HCT116 (cell line): ENCODE measurements at regions not wholly inside any gene's neighbourhood (a gene's known extent, or its start where the extent isn't known, plus 50 kb on each side); places are given as distances from the start of the nearest gene placed in this dataset.

Experiments used
- ATAC-seq: fragments of 200-7000 bp; cut with Tn5 transposase; 2 replicates; pipeline ENCODE4 v1.9.1; 2020; ENCODE audit warnings: mild to moderate bottlenecking, moderate library complexity
- BruUV-seq: library from RNA; stranded (reverse); fragments of 400-500 nt; replicated peaks from 2 replicates; lab custom pipeline; 2021; lab: Mats Ljungman, UMichigan
- CTCF ChIA-PET: fragments of 300-600 bp; sonication (Branson Sonifier 250); formaldehyde crosslinking; loops from one replicate; lab custom pipeline; 2021; ENCODE audit warnings: antibody characterized with exemption; lab: Charles Lee
- POLR2A ChIA-PET: fragments of 300-600, 350-600 bp; sonication (Branson Sonifier 250); formaldehyde crosslinking; loops from one replicate; lab custom pipeline; 2021; ENCODE audit warnings: antibody characterized with exemption; lab: Charles Lee
- RAD21 ChIA-PET, 2 experiments: fragments of 300-600 bp; sonication (Branson Sonifier 250); formaldehyde crosslinking; loops; one replicate each; lab custom pipeline; 2023; ENCODE audit warnings: low total read pairs in 2 of 2; ENCODE audit not compliant: uncharacterized antibody in 2 of 2, unreplicated experiment in 2 of 2, low non-redundant PET in 1 of 2; lab: Charles Lee
- DNase-seq: peaks from one replicate; pipeline ENCODE4 v3.0.0-alpha.2; 2010; ENCODE audit warnings: low read depth, low spot score
- H2AFZ ChIP-seq: fragments of 200-600 bp; shearing (Covaris generic), sonication (generic); 2 replicates; pipeline ENCODE4 v1.6.1; 2017; ENCODE audit warnings: low read depth, mixed run types, mixed read lengths, antibody characterized with exemption, low read length; ENCODE audit not compliant: poor library complexity, severe bottlenecking
- H3K27ac ChIP-seq: 2 replicates; pipeline ENCODE4 v1.5.1; 2012; ENCODE audit warnings: low read depth, low read length
- H3K27me3 ChIP-seq: fragments of 200-600 bp; sonication (generic); 2 replicates; pipeline ENCODE4 v1.6.1; 2016; ENCODE audit warnings: mixed run types, low read length, mixed read lengths; ENCODE audit not compliant: insufficient read depth
- H3K36me3 ChIP-seq, 2 experiments: fragments of 200-500 bp in 1 of 2; fragments of 200-600 bp in 1 of 2; sonication (Bioruptor generic) in 1 of 2; sonication (generic) in 1 of 2; 2 replicates each; pipeline versions ENCODE4 v1.5.1 to v1.6.1; 2014 to 2016; ENCODE audit warnings: low read length in 2 of 2, inconsistent platforms in 1 of 2, mixed read lengths in 1 of 2, mixed run types in 1 of 2; ENCODE audit not compliant: insufficient read depth in 2 of 2, control insufficient read depth in 1 of 2
- H3K4me1 ChIP-seq, 2 experiments: fragments of 200-600 bp in 1 of 2; sonication (generic) in 1 of 2; 2 replicates each; pipeline versions ENCODE4 v1.5.1 to v1.6.1; 2012 to 2017; ENCODE audit warnings: low read length in 2 of 2, inconsistent platforms in 1 of 2, mild to moderate bottlenecking in 1 of 2, mixed read lengths in 1 of 2, mixed run types in 1 of 2, moderate library complexity in 1 of 2; ENCODE audit not compliant: insufficient read depth in 2 of 2, control insufficient read depth in 1 of 2
- H3K4me2 ChIP-seq: fragments of 200-600 bp; sonication (generic); 2 replicates; pipeline ENCODE4 v1.6.1; 2017; ENCODE audit warnings: mixed run types, low read length, mixed read lengths
- H3K4me3 ChIP-seq, 2 experiments: fragments of 200-600 bp in 1 of 2; sonication (generic) in 1 of 2; replicated peaks in 1 of 2; 2 replicates each; pipeline ENCODE4 v1.5.1; 2011 to 2016; ENCODE audit warnings: low read length in 2 of 2, control low read depth in 1 of 2, low read depth in 1 of 2, mild to moderate bottlenecking in 1 of 2, mixed read lengths in 1 of 2, mixed run types in 1 of 2
- H3K79me2 ChIP-seq: fragments of 200-600 bp; sonication (generic); 2 replicates; pipeline ENCODE4 v1.6.1; 2017; ENCODE audit warnings: mild to moderate bottlenecking, mixed run types, low read length, moderate library complexity, mixed read lengths; ENCODE audit not compliant: insufficient read depth
- H3K9ac ChIP-seq: fragments of 200-600 bp; sonication (generic); 2 replicates; pipeline ENCODE4 v1.6.1; 2016; ENCODE audit warnings: low read length, mixed read lengths
- H3K9me2 ChIP-seq: fragments of 200-600 bp; sonication (generic), shearing (Covaris generic); 2 replicates; pipeline ENCODE4 v1.6.1; 2017; ENCODE audit warnings: mixed run types, mild to moderate bottlenecking, moderate library complexity; ENCODE audit not compliant: insufficient read depth
- H3K9me3 ChIP-seq, 2 experiments: fragments of 200-500 bp in 1 of 2; fragments of 200-600 bp in 1 of 2; sonication (Bioruptor generic) in 1 of 2; sonication (generic) in 1 of 2; 2 replicates each; pipeline ENCODE4 v1.6.1; 2014 to 2017; ENCODE audit warnings: low read length in 2 of 2, mixed read lengths in 2 of 2, inconsistent platforms in 1 of 2, low read depth in 1 of 2, mild to moderate bottlenecking in 1 of 2, mixed run types in 1 of 2, moderate library complexity in 1 of 2; ENCODE audit not compliant: control insufficient read depth in 1 of 2, insufficient read depth in 1 of 2
- H4K20me1 ChIP-seq: fragments of 200-600 bp; sonication (generic), shearing (Covaris generic); 2 replicates; pipeline ENCODE4 v1.6.1; 2017; ENCODE audit warnings: mixed run types, mild to moderate bottlenecking, moderate library complexity; ENCODE audit not compliant: insufficient read depth
- CBX3 ChIP-seq: IDR thresholded peaks from 2 replicates; pipeline ENCODE4 v1.6.1; 2012; ENCODE audit warnings: low read depth
- EGR1 ChIP-seq: IDR thresholded peaks from 2 replicates; pipeline ENCODE4 v1.6.1; 2012; ENCODE audit warnings: low read depth
- EZH2 ChIP-seq: fragments of 200-600 bp; sonication (generic); IDR thresholded peaks from 2 replicates; pipeline ENCODE4 v1.6.1; 2017; ENCODE audit warnings: antibody characterized with exemption, mixed run types
- EZH2phosphoT487 ChIP-seq: fragments of 200-600 bp; IDR thresholded peaks from 2 replicates; pipeline ENCODE4 v1.6.1; 2018; ENCODE audit warnings: antibody characterized with exemption, borderline replicate concordance
- RAD21 ChIP-seq: IDR thresholded peaks from 2 replicates; pipeline ENCODE4 v1.6.1; 2012; ENCODE audit warnings: low read depth, mild to moderate bottlenecking
- SIN3A ChIP-seq: IDR thresholded peaks from 2 replicates; pipeline ENCODE4 v1.6.1; 2012; ENCODE audit warnings: low read depth
- SP1 ChIP-seq: IDR thresholded peaks from 2 replicates; pipeline ENCODE4 v1.6.1; 2012; ENCODE audit warnings: low read depth
- SRF ChIP-seq: IDR thresholded peaks from 2 replicates; pipeline ENCODE4 v1.6.1; 2012; ENCODE audit warnings: low read depth
- TCF7L2 ChIP-seq: IDR thresholded peaks from 2 replicates; pipeline ENCODE4 v1.7.0; 2011; ENCODE audit warnings: borderline replicate concordance, inconsistent platforms; ENCODE audit not compliant: insufficient read depth, insufficient read length; ENCODE audit errors: extremely low read depth
- ZFX ChIP-seq: fragments of 450-650 bp; IDR thresholded peaks from 2 replicates; pipeline ENCODE4 v1.6.1; 2017
- intact Hi-C: fragments of 100-400 bp; cut with micrococcal nuclease; formaldehyde crosslinking; loops from 2 replicates; pipeline ENCODE4 v1.10.0; 2022
- TF ChIP-seq, protein P1 (sequence below): IDR thresholded peaks from 2 replicates; pipeline ENCODE4 v1.6.1; 2011; ENCODE audit warnings: mild to moderate bottlenecking, low read length, moderate library complexity; ENCODE audit not compliant: insufficient replicate concordance; ENCODE audit errors: extremely low read depth
- TF ChIP-seq, protein P2 (sequence below), 3 experiments: fragments of 200-600 bp in 1 of 3; sonication (generic) in 1 of 3; IDR thresholded peaks in 2 of 3; conservative IDR thresholded peaks in 1 of 3; 2 replicates each; pipeline ENCODE4 v1.5.1; 2012 to 2017; ENCODE audit warnings: low read depth in 2 of 3, low read length in 2 of 3, antibody characterized with exemption in 1 of 3, borderline replicate concordance in 1 of 3, control low read depth in 1 of 3, mild to moderate bottlenecking in 1 of 3, mixed read lengths in 1 of 3, mixed run types in 1 of 3, moderate library complexity in 1 of 3; ENCODE audit not compliant: insufficient read depth in 1 of 3

DNA sequence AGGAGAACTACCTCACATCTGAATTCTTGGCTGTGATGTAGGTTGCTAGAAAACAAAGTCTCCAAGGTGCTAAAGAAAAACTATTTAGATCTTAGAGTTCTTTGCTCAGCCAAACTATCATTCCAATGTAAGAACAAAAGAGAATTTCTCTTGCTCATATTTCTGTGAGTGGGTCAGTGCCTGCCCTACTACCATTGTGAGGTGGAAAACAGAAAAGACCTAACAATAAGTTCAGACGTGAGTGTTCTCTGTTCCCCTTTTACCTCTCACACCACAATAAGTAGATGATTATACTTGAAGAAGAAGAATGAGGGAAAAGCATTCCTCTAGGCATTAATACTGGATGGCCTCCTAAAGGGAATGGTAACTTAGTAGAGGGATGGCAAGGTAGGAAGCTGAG lies 187.4 kb upstream of the KITLG start:
- no peaks in the 10 kb centered on the region for H3K9me3 ChIP-seq
- ChIA-PET CTCF (no interaction called here), POLR2A (no interaction called here), RAD21 (no interaction called here)
- H3K4me2 ChIP-seq = no peak overlapping the region
- no peaks in the 10 kb centered on the region; the same call in 1 of the 2 replicates for H3K9me2 ChIP-seq
- H3K4me3 ChIP-seq = no peak overlapping the region
- no peaks in the 10 kb centered on the region for H3K79me2 ChIP-seq
- TF ChIP-seq ZFX (no peak), SP1 (no peak), EGR1 (no peak), EZH2phosphoT487 (no peak), TCF7L2 (no peak), SIN3A (no peak)
- TF ChIP-seq, protein P1, sequence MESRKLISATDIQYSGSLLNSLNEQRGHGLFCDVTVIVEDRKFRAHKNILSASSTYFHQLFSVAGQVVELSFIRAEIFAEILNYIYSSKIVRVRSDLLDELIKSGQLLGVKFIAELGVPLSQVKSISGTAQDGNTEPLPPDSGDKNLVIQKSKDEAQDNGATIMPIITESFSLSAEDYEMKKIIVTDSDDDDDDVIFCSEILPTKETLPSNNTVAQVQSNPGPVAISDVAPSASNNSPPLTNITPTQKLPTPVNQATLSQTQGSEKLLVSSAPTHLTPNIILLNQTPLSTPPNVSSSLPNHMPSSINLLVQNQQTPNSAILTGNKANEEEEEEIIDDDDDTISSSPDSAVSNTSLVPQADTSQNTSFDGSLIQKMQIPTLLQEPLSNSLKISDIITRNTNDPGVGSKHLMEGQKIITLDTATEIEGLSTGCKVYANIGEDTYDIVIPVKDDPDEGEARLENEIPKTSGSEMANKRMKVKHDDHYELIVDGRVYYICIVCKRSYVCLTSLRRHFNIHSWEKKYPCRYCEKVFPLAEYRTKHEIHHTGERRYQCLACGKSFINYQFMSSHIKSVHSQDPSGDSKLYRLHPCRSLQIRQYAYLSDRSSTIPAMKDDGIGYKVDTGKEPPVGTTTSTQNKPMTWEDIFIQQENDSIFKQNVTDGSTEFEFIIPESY = no peak
- H2AFZ ChIP-seq = no peak overlapping the region
- ATAC-seq (no peak), DNase-seq (no peak)
- no peaks in the 10 kb centered on the region for H3K27me3 ChIP-seq
- no peaks in the 10 kb centered on the region for H4K20me1 ChIP-seq
- H3K9ac ChIP-seq = no peak overlapping the region
- no peaks in the 10 kb centered on the region for H3K36me3 ChIP-seq
- intact Hi-C loops = no loop called here
- peaks cover 0 to 2% of the 10 kb centered on the region in 2 experiments; a peak in 1 of 4 replicates for H3K4me1 ChIP-seq
- BruUV-seq = no TSS peak
- no peak overlapping the region for H3K27ac ChIP-seq

DNA sequence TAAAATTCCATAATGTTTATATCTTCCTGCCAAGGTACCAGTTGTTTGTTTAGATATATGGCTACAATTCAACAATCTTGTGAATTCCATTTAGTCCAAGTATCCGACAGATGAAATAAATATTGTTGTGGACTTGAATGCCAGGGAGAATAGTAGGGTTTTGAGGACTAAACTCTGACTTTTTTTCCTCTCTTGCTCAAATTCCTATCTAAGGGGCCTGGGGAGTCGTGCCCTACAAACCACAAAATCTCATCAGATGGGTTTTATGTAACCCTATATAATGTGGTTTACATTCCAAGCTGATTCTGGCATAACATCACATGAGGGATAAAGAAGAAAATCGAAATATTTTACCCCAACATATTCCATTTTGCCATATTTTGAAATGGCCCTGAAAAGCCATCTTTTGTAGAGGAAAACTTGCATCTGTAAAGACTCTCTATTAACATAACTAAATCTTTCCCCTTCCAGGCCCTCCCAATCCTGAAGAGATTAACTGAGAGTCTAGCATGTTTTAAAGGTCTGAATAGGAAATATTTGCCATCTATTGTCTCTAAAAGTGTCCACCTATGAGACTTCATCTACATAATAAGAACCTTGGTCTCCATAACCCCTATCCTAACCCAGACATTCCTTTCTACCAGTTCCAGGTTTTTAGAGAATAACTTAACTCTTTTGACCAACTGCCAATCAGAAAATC lies 184.7 kb upstream of the KITLG start:
- Histone ChIP-seq H3K9me2 (no peaks in the 10 kb centered on the region), H3K4me1 (peaks cover 0 to 2% of the 10 kb centered on the region in 2 experiments; a peak in 1 of 4 replicates), H3K27ac (no peak overlapping the region), H4K20me1 (no peaks in the 10 kb centered on the region), H3K36me3 (no peaks in the 10 kb centered on the region), H3K4me2 (no peak overlapping the region), H3K9me3 (no peaks in the 10 kb centered on the region), H3K9ac (no peak overlapping the region), H3K79me2 (no peaks in the 10 kb centered on the region), H2AFZ (no peak overlapping the region), H3K4me3 (no peak overlapping the region), H3K27me3 (no peaks in the 10 kb centered on the region)
- no TSS peak for BruUV-seq
- no peak for DNase-seq
- no peak for ATAC-seq
- POLR2A ChIA-PET = no interaction called here
- CTCF ChIA-PET = no interaction called here
- intact Hi-C loops = no loop called here
- RAD21 ChIA-PET = no interaction called here
- TF ChIP-seq RAD21 = no peak
- no peak for TF ChIP-seq EGR1
- no peak for TF ChIP-seq SRF
- TF ChIP-seq, protein P2, sequence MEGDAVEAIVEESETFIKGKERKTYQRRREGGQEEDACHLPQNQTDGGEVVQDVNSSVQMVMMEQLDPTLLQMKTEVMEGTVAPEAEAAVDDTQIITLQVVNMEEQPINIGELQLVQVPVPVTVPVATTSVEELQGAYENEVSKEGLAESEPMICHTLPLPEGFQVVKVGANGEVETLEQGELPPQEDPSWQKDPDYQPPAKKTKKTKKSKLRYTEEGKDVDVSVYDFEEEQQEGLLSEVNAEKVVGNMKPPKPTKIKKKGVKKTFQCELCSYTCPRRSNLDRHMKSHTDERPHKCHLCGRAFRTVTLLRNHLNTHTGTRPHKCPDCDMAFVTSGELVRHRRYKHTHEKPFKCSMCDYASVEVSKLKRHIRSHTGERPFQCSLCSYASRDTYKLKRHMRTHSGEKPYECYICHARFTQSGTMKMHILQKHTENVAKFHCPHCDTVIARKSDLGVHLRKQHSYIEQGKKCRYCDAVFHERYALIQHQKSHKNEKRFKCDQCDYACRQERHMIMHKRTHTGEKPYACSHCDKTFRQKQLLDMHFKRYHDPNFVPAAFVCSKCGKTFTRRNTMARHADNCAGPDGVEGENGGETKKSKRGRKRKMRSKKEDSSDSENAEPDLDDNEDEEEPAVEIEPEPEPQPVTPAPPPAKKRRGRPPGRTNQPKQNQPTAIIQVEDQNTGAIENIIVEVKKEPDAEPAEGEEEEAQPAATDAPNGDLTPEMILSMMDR (IDR thresholded peaks at IDR 0.05 in 2 of 3, conservative IDR thresholded peaks at IDR 0.05 in 1 of 3; ENCODE audit: borderline replicate concordance in 1 of 3, insufficient read depth in 1 of 3, low read depth in 2 of 3, low read length in 2 of 3) = no peak
- TF ChIP-seq EZH2 = no peak
- TF ChIP-seq CBX3 = no peak
